ENCODE measurements at regions not wholly inside any gene's neighbourhood (a gene's known extent, or its start where the extent isn't known, plus 50 kb on each side); places are given as distances from the start of the nearest gene placed in this dataset.

DNA sequence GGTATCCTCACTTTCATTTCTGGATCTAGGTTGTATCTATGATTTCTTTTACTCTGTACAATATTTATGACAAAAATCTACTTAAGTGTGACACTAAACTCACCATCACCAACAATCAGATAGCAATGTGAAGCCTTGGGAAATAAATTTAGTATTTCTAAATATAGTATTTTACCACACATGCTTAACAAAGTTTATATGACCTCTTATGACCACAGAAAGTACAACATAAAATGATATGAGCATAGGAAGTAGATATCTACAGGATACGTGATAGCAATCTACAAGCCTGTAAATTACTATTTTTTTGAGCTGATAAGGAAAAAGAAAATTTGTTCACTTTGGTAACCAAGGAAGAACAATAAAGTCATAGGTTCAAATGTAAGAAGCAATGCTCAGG is 910.4 kb upstream of the CITED2 start:
- TF ChIP-seq CTCF (conservative IDR thresholded peaks at IDR 0.05 in 1 of 2, IDR thresholded peaks at IDR 0.05 in 1 of 2; ENCODE audit: extremely low read depth in 1 of 2, insufficient read depth in 1 of 2, low read depth in 1 of 2, low read length in 2 of 2) (no peak), EZH2 (IDR thresholded peaks at IDR 0.05; ENCODE audit: borderline replicate concordance, low read length) (no peak)

Data from mammary epithelial cell (primary cell).